Thymus (tissue), 11 donors: ENCODE measurements at regions not wholly inside any gene's neighbourhood (a gene's known extent, or its start where the extent isn't known, plus 50 kb on each side); places are given as distances from the start of the nearest gene placed in this dataset.
A peak's percentile ranks its signal among the peaks of the same experiment; 100 is the strongest.

Source experiments
- DNase-seq, 9 donors: peaks; one replicate each; pipeline ENCODE4 v3.0.0-alpha.2; 2013; ENCODE audit warnings: low spot score in 9 of 9, low read depth in 6 of 9, missing footprints in 1 of 9
- H3K27ac ChIP-seq, 2 donors: one replicate each; pipeline ENCODE4 v1.5.1; 2013; ENCODE audit warnings: control low read depth in 1 of 2, low read depth in 1 of 2, low read length in 1 of 2, mild to moderate bottlenecking in 1 of 2, moderate library complexity in 1 of 2
- H3K27me3 ChIP-seq, 2 donors: one replicate each; pipeline ENCODE4 v1.5.1; 2013; ENCODE audit warnings: low read length in 1 of 2; ENCODE audit not compliant: control insufficient read depth in 2 of 2, insufficient read depth in 1 of 2
- H3K36me3 ChIP-seq, 2 donors: one replicate each; pipeline ENCODE4 v1.5.1; 2013; ENCODE audit warnings: low read length in 1 of 2, mild to moderate bottlenecking in 1 of 2, moderate library complexity in 1 of 2; ENCODE audit not compliant: control insufficient read depth in 2 of 2, insufficient read depth in 2 of 2
- H3K4me1 ChIP-seq, 2 donors: one replicate each; pipeline ENCODE4 v1.5.1; 2013; ENCODE audit warnings: low read length in 2 of 2; ENCODE audit not compliant: control insufficient read depth in 2 of 2, insufficient read depth in 2 of 2
- H3K4me3 ChIP-seq, 2 donors: one replicate each; pipeline ENCODE4 v1.5.1; 2013; ENCODE audit warnings: low read length in 2 of 2, control low read depth in 1 of 2, mild to moderate bottlenecking in 1 of 2
- H3K9me3 ChIP-seq, 2 donors: one replicate each; pipeline ENCODE4 v1.5.1; 2013; ENCODE audit warnings: low read length in 1 of 2, mild to moderate bottlenecking in 1 of 2; ENCODE audit not compliant: control insufficient read depth in 2 of 2, insufficient read depth in 1 of 2
- WGBS: extraction: QIAGEN DNeasy Blood & Tissue Kit; methylation state at CpG from one replicate; pipeline ENCODE4 v1.1.7; 2013; 5-methylcytosine and 5-hydroxymethylcytosine counted together
- donor health status: healthy.

- Histone ChIP-seq H3K4me3 (no peak overlapping the region), H3K27ac (no peak overlapping the region), H3K4me1 (peaks cover 0 to 12% of the 10 kb centered on the region in 2 donors), H3K9me3 (no peaks in the 10 kb centered on the region), H3K27me3 (no peaks in the 10 kb centered on the region), H3K36me3 (no peaks in the 10 kb centered on the region)
- no peak for DNase-seq
- WGBS = 96% methylated on average over 3 of the region's 3 CpGs
Measured at GRCh38 chr12:89084751-89085150, 267.6 kb downstream of the DUSP6 start.

- Histone ChIP-seq H3K4me1 (peaks cover 0 to 12% of the 10 kb centered on the region in 2 donors), H3K27ac (no peak overlapping the region)
Measured at GRCh38 chr12:89083491-89083890, 268.8 kb downstream of the DUSP6 start.

GRCh38 chr12:89082370-89082753 lies 269.9 kb downstream of the DUSP6 start:
- no peaks in the 10 kb centered on the region for H3K36me3 ChIP-seq
- no peak overlapping the region for H3K4me3 ChIP-seq
- H3K9me3 ChIP-seq = no peaks in the 10 kb centered on the region
- H3K27me3 ChIP-seq = no peaks in the 10 kb centered on the region
- WGBS = 89% methylated on average over 1 of the region's 1 CpG
- H3K4me1 ChIP-seq = peaks cover 0 to 12% of the 10 kb centered on the region in 2 donors
- DNase-seq = no peak
- peak overlapping the region in 1 of 2 donors; percentile 23 for H3K27ac ChIP-seq

More at GRCh38 chr12:89083491-89083890, 268.8 kb downstream of the DUSP6 start:
- H3K27me3 ChIP-seq = no peaks in the 10 kb centered on the region
- WGBS = 88% methylated on average over 3 of the region's 3 CpGs
- no peak for DNase-seq
- H3K36me3 ChIP-seq = no peaks in the 10 kb centered on the region
- no peak overlapping the region for H3K4me3 ChIP-seq
- no peaks in the 10 kb centered on the region for H3K9me3 ChIP-seq

- Histone ChIP-seq H3K27me3 (no peaks in the 10 kb centered on the region), H3K4me1 (peaks cover 0 to 9% of the 10 kb centered on the region in 2 donors), H3K9me3 (no peaks in the 10 kb centered on the region), H3K27ac (peak overlapping the region in 1 of 2 donors; percentile 23), H3K36me3 (no peaks in the 10 kb centered on the region), H3K4me3 (no peak overlapping the region)
- WGBS = 51% methylated on average over 2 of the region's 2 CpGs
- peak in 6 of 9 donors; percentile 15 to 62 (median 19) for DNase-seq
Measured at GRCh38 chr12:89081719-89082369, 270.5 kb downstream of the DUSP6 start.

- no peak for DNase-seq
- Histone ChIP-seq H3K4me3 (no peak overlapping the region), H3K9me3 (no peaks in the 10 kb centered on the region), H3K27ac (no peak overlapping the region), H3K4me1 (peaks cover 0 to 9% of the 10 kb centered on the region in 2 donors), H3K36me3 (no peaks in the 10 kb centered on the region), H3K27me3 (no peaks in the 10 kb centered on the region)
- WGBS = 93% methylated on average over 3 of the region's 3 CpGs
Measured at GRCh38 chr12:89080793-89081465, 271.4 kb downstream of the DUSP6 start.

GRCh38 chr12:89075880-89076540 lies 276.3 kb downstream of the DUSP6 start:
- WGBS = 100% methylated on average over 2 of the region's 2 CpGs
- Histone ChIP-seq H3K4me3 (no peak overlapping the region), H3K27me3 (no peaks in the 10 kb centered on the region), H3K27ac (no peak overlapping the region), H3K4me1 (no peaks in the 10 kb centered on the region), H3K36me3 (no peaks in the 10 kb centered on the region), H3K9me3 (no peaks in the 10 kb centered on the region)
- no peak for DNase-seq

- H3K9me3 ChIP-seq = no peaks in the 10 kb centered on the region
- H3K36me3 ChIP-seq = no peaks in the 10 kb centered on the region
- no peaks in the 10 kb centered on the region for H3K27me3 ChIP-seq
- H3K4me1 ChIP-seq = no peaks in the 10 kb centered on the region
- no peak for DNase-seq
- H3K27ac ChIP-seq = no peak overlapping the region
- H3K4me3 ChIP-seq = no peak overlapping the region
Measured at GRCh38 chr12:89073659-89074058, 278.6 kb downstream of the DUSP6 start.

- no peak overlapping the region for H3K4me3 ChIP-seq
- H3K4me1 ChIP-seq = no peaks in the 10 kb centered on the region
- no peaks in the 10 kb centered on the region for H3K36me3 ChIP-seq
- no peaks in the 10 kb centered on the region for H3K9me3 ChIP-seq
- 96% methylated on average over 1 of the region's 1 CpG for WGBS
- no peak for DNase-seq
- H3K27ac ChIP-seq = peak overlapping the region in 1 of 2 donors; percentile 15
- H3K27me3 ChIP-seq = no peaks in the 10 kb centered on the region
Measured at GRCh38 chr12:89073027-89073398, 279.3 kb downstream of the DUSP6 start.

- DNase-seq = no peak
- H3K36me3 ChIP-seq = no peaks in the 10 kb centered on the region
- no peaks in the 10 kb centered on the region for H3K4me1 ChIP-seq
- H3K9me3 ChIP-seq = no peaks in the 10 kb centered on the region
- whole genome bisulfite sequencing = 97% methylated on average over 4 of the region's 4 CpGs
- no peak overlapping the region for H3K4me3 ChIP-seq
- H3K27ac ChIP-seq = peak overlapping the region in 1 of 2 donors; percentile 15
- H3K27me3 ChIP-seq = no peaks in the 10 kb centered on the region
Measured at GRCh38 chr12:89072294-89073026, 279.8 kb downstream of the DUSP6 start.
